GM12878 (cell line): ENCODE measurements at regions not wholly inside any gene's neighbourhood (a gene's known extent, or its start where the extent isn't known, plus 50 kb on each side); places are given as distances from the start of the nearest gene placed in this dataset.

Experiments
- ATAC-seq: fragments of 200-7000 bp; cut with Tn5 transposase; 3 replicates; pipeline ENCODE4 v1.9.1; 2020; ENCODE audit warnings: mild to moderate bottlenecking, moderate library complexity
- BruUV-seq: library from RNA; stranded (reverse); fragments of 400-500 nt; replicated peaks from 2 replicates; lab custom pipeline; 2021; lab: Mats Ljungman, UMichigan
- CTCF ChIA-PET: fragments of 300-600 bp; sonication (Branson Sonifier 250); formaldehyde crosslinking; extraction: SDS; loops from one replicate; lab custom pipeline; 2021; ENCODE audit warnings: inconsistent platforms; lab: Yijun Ruan, JAX
- POLR2A ChIA-PET: fragments of 350-600 bp; formaldehyde crosslinking; extraction: SDS; loops from one replicate; lab custom pipeline; 2021; ENCODE audit warnings: inconsistent platforms; lab: Charles Lee
- RAD21 ChIA-PET: fragments of 300-600 bp; sonication (Branson Sonifier 250); formaldehyde crosslinking; loops from one replicate; lab custom pipeline; 2023; ENCODE audit warnings: antibody characterized with exemption; ENCODE audit not compliant: unreplicated experiment; lab: Charles Lee
- SMC1A ChIA-PET: fragments of 300-600 bp; sonication (Branson Sonifier 250); formaldehyde crosslinking; loops from one replicate; lab custom pipeline; 2023; ENCODE audit not compliant: unreplicated experiment, uncharacterized antibody; lab: Charles Lee
- DNase-seq: peaks from one replicate; pipeline ENCODE4 v3.0.0-alpha.2; 2011; ENCODE audit warnings: low read depth, low spot score
- FAIRE-seq: peaks from 3 replicates; lab custom pipeline; 2011; peaks lifted over from hg19 to GRCh38; lab: Jason Lieb, UNC
- H2AFZ ChIP-seq: 2 replicates; pipeline ENCODE4 v1.6.0; 2011; ENCODE audit warnings: low read depth, low read length, control low read depth; ENCODE audit not compliant: control insufficient read depth
- H3K27ac ChIP-seq: 2 replicates; pipeline ENCODE4 v1.5.1; 2011; ENCODE audit warnings: control low read depth; ENCODE audit not compliant: control insufficient read depth, insufficient read depth
- H3K27me3 ChIP-seq, 2 experiments: replicated peaks in 1 of 2; 2 replicates each; pipeline versions ENCODE4 v1.6.0 to v1.6.1; 2011; ENCODE audit warnings: low read length in 1 of 2; ENCODE audit not compliant: control insufficient read depth in 2 of 2, insufficient read depth in 2 of 2
- H3K36me3 ChIP-seq, 2 experiments: 2 replicates each; pipeline ENCODE4 v1.5.1; 2011; ENCODE audit warnings: low read length in 1 of 2; ENCODE audit not compliant: control insufficient read depth in 2 of 2, insufficient read depth in 2 of 2
- H3K4me1 ChIP-seq: 2 replicates; pipeline ENCODE4 v1.6.1; 2011; ENCODE audit warnings: mild to moderate bottlenecking, low read length, moderate library complexity, mixed read lengths; ENCODE audit not compliant: control insufficient read depth, insufficient read depth
- H3K4me2 ChIP-seq: 2 replicates; pipeline ENCODE4 v1.6.0; 2011; ENCODE audit warnings: control low read depth; ENCODE audit not compliant: control insufficient read depth, insufficient read depth
- H3K4me3 ChIP-seq: fragments of 200-600 bp; sonication (generic); 2 replicates; pipeline ENCODE4 v1.5.1; 2016
- H3K79me2 ChIP-seq: 2 replicates; pipeline ENCODE4 v1.6.0; 2011; ENCODE audit warnings: low read length; ENCODE audit not compliant: control insufficient read depth, insufficient read depth
- H3K9ac ChIP-seq: 2 replicates; pipeline ENCODE4 v1.8.0; 2011; ENCODE audit warnings: low read length, control low read depth, mixed read lengths; ENCODE audit not compliant: control insufficient read depth, insufficient read depth
- H3K9me3 ChIP-seq: replicated peaks from 3 replicates; pipeline ENCODE4 v1.5.1; 2011; ENCODE audit warnings: mild to moderate bottlenecking, low read length; ENCODE audit not compliant: control insufficient read depth, insufficient read depth
- H4K20me1 ChIP-seq: 2 replicates; pipeline ENCODE4 v1.6.0; 2011; ENCODE audit not compliant: control insufficient read depth, insufficient read depth
- BACH1 ChIP-seq: fragments of 450-650 bp; IDR thresholded peaks from 2 replicates; pipeline ENCODE4 v1.6.1; 2017; ENCODE audit warnings: mild to moderate bottlenecking, borderline replicate concordance
- CHD4 ChIP-seq: fragments of 200-600 bp; sonication (generic); IDR thresholded peaks from 2 replicates; pipeline ENCODE4 v1.6.1; 2016; ENCODE audit warnings: mild to moderate bottlenecking
- E2F4 ChIP-seq: IDR thresholded peaks from 2 replicates; pipeline ENCODE4 v1.6.1; 2012; ENCODE audit warnings: low read depth, low read length, improper control_type of control experiment
- EZH2 ChIP-seq: IDR thresholded peaks from 2 replicates; pipeline ENCODE4 v1.6.1; 2012; ENCODE audit warnings: low read depth, mild to moderate bottlenecking, control low read depth, inconsistent platforms, low read length, borderline replicate concordance; ENCODE audit not compliant: control insufficient read depth
- IKZF2 ChIP-seq, 2 experiments: fragments of 450-650 bp; IDR thresholded peaks; 2 replicates each; pipeline ENCODE4 v1.6.1; 2017; ENCODE audit warnings: mild to moderate bottlenecking in 2 of 2, moderate library complexity in 2 of 2
- MTA2 ChIP-seq: fragments of 450-650 bp; IDR thresholded peaks from 2 replicates; pipeline ENCODE4 v1.6.1; 2016; ENCODE audit warnings: low read depth, mild to moderate bottlenecking, moderate library complexity
- MYB ChIP-seq: fragments of 150-350 bp; IDR thresholded peaks from 2 replicates; pipeline ENCODE4 v1.6.1; 2014; ENCODE audit warnings: mild to moderate bottlenecking, low read depth, low read length, borderline replicate concordance
- MYC ChIP-seq: IDR thresholded peaks from 2 replicates; pipeline ENCODE4 v1.6.1; 2011; ENCODE audit warnings: mild to moderate bottlenecking, low read length, moderate library complexity, inconsistent platforms; ENCODE audit not compliant: insufficient read depth, insufficient replicate concordance, insufficient read length, severe bottlenecking
- NBN ChIP-seq: fragments of 450-650 bp; IDR thresholded peaks from 2 replicates; pipeline ENCODE4 v1.6.1; 2016
- NFYB ChIP-seq: IDR thresholded peaks from 2 replicates; pipeline ENCODE4 v1.6.1; 2011; ENCODE audit warnings: low read depth, mild to moderate bottlenecking, low read length, improper control_type of control experiment, moderate library complexity; ENCODE audit not compliant: insufficient read depth
- NRF1 ChIP-seq: conservative IDR thresholded peaks from 2 replicates; pipeline ENCODE4 v1.6.1; 2011; ENCODE audit warnings: mild to moderate bottlenecking, low read depth, low read length, improper control_type of control experiment
- PAX5 ChIP-seq: IDR thresholded peaks from 2 replicates; pipeline ENCODE4 v1.6.1; 2011; ENCODE audit warnings: low read depth, low read length, borderline replicate concordance
- RAD51 ChIP-seq: fragments of 450-650 bp; IDR thresholded peaks from 2 replicates; pipeline ENCODE4 v1.6.1; 2016; ENCODE audit warnings: moderate library complexity, mild to moderate bottlenecking, inconsistent platforms
- ZBED1 ChIP-seq: IDR thresholded peaks from 2 replicates; pipeline ENCODE4 v1.6.1; 2016; ENCODE audit warnings: borderline replicate concordance
- ZNF24 ChIP-seq: fragments of 450-650 bp; IDR thresholded peaks from 2 replicates; pipeline ENCODE4 v1.6.1; 2017; ENCODE audit warnings: antibody characterized with exemption, mild to moderate bottlenecking
- WGBS: methylation state at CpG from one replicate; pipeline ENCODE4 v1.1.6; 2016; ENCODE audit warnings: low lambda C conversion rate; ENCODE audit not compliant: insufficient replicate concordance, insufficient coverage; ENCODE audit errors: missing lambda C conversion rate; 5-methylcytosine and 5-hydroxymethylcytosine counted together
- in situ Hi-C: fragments of 300-500 bp; cut with MboI; formaldehyde crosslinking; loops from 9 replicates; pipeline ENCODE4 v1.14.3; 2018; ENCODE audit warnings: mixed read lengths
- intact Hi-C: fragments of 100-400 bp; cut with micrococcal nuclease; formaldehyde crosslinking; loops from one replicate; pipeline ENCODE4 v1.14.2; 2022; ENCODE audit not compliant: unreplicated experiment

DNA sequence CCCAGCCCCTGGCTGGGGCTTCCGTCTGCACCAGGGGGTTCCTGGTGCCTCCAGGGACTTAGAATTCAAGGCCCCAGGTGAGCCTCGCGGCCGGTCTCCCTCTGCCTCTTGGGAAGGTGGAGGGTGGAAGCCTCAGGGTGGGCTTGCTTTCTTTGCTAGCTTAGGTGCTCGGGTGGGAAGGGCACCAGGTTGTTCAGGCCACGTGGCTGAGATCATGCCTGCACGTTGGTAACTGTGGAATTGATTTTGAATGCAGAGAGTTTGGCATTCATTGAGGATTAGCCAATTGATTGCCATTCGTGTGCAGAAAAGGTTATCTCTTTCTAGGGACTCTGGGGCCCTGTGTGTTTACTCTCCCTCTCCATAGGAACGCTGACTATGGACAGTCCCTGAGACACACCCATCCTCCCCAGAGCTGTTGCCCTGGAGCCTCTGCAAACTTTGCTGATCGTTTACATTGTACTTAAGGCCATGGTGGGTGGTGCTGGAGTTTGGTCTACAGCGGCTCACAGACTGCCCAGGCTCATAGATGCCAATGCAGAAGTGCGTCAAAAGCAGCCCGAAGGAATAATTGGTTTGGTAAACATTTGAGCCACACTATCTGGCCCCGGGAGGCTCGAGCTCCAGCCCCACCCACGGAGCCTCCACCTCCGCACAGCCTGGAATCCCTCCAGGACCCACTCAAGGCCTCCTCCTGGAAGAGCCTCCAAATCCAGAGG lies 1457.7 kb downstream of the BRD1 start:
- in situ Hi-C loops = no loop called here
- no peaks in the 10 kb centered on the region for H3K36me3 ChIP-seq
- no TSS peak for BruUV-seq
- 20% methylated on average over 16 of the region's 17 CpGs for WGBS
- no peak for DNase-seq
- SMC1A ChIA-PET = no interaction called here
- POLR2A ChIA-PET = no interaction called here
- CTCF ChIA-PET = no interaction called here
- H3K27me3 ChIP-seq = no peaks in the 10 kb centered on the region
- H3K4me1 ChIP-seq = no peaks in the 10 kb centered on the region
- intact Hi-C loops = no loop called here
- H3K4me2 ChIP-seq = no peak overlapping the region
- H4K20me1 ChIP-seq = no peaks in the 10 kb centered on the region
- no peaks in the 10 kb centered on the region; the same call in 2 of the 3 replicates for H3K9me3 ChIP-seq
- H3K27ac ChIP-seq = no peak overlapping the region
- RAD21 ChIA-PET = no interaction called here
- no peak for ATAC-seq
- no peak overlapping the region for H2AFZ ChIP-seq
- no peak for FAIRE-seq
- H3K79me2 ChIP-seq = no peaks in the 10 kb centered on the region
- TF ChIP-seq IKZF2 (IDR thresholded peaks at IDR 0.05) (no peak), ZBED1 (no peak), ZNF24 (no peak), NFYB (no peak), EZH2 (no peak), BACH1 (no peak)
- H3K4me3 ChIP-seq = no peak overlapping the region
- H3K9ac ChIP-seq = no peak overlapping the region

DNA sequence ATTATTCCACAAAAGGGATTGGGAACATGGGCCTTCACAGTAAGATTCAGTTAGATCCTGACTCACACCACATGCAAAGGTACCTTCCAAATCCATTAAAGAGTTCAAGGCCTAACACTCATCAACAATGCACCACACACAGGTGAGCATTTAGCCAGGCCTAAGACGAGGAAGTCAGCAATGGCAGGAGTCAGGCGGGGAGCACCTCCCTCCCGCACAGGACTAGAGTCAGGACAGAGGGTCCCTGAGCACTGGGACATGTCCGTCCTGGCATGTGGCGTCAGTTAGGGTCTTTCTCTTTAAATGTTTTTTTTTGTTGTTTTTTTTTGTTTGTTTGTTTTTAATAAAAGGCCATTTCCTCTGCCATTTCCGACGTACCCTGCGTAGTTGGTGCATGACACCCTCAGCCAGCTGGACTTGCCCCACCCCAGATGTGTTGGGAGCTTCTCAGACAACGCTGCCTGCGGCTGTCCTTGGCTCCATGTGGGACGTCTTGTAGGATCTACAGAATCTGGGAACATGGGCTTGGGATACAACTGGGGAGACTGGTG lies 1458.6 kb downstream of the BRD1 start:
- H3K4me3 ChIP-seq = no peak overlapping the region
- RAD21 ChIA-PET = no interaction called here
- SMC1A ChIA-PET = no interaction called here
- H3K9ac ChIP-seq = no peak overlapping the region
- H3K4me2 ChIP-seq = no peak overlapping the region
- FAIRE-seq (no peak), ATAC-seq (no peak), DNase-seq (no peak)
- H3K27me3 ChIP-seq = no peaks in the 10 kb centered on the region
- intact Hi-C loops = no loop called here
- CTCF ChIA-PET = no interaction called here
- H2AFZ ChIP-seq = no peak overlapping the region
- H3K27ac ChIP-seq = no peak overlapping the region
- no peaks in the 10 kb centered on the region for H3K4me1 ChIP-seq
- 21% methylated on average over 11 of the region's 11 CpGs for WGBS
- no peaks in the 10 kb centered on the region for H3K79me2 ChIP-seq
- H3K9me3 ChIP-seq = no peaks in the 10 kb centered on the region; the same call in 2 of the 3 replicates
- H3K36me3 ChIP-seq = no peaks in the 10 kb centered on the region
- no peaks in the 10 kb centered on the region for H4K20me1 ChIP-seq
- POLR2A ChIA-PET = no interaction called here
- in situ Hi-C loops = no loop called here
- BruUV-seq = no TSS peak
- TF ChIP-seq MYB = no peak
- TF ChIP-seq RAD51 = no peak
- TF ChIP-seq MTA2 = no peak
- TF ChIP-seq CHD4 = no peak
- no peak for TF ChIP-seq NRF1
- TF ChIP-seq NBN = no peak
- TF ChIP-seq MYC = no peak
- TF ChIP-seq PAX5 = no peak
- no peak for TF ChIP-seq E2F4
